HL-60 (cell line): ENCODE measurements at regions not wholly inside any gene's neighbourhood (a gene's known extent, or its start where the extent isn't known, plus 50 kb on each side); places are given as distances from the start of the nearest gene placed in this dataset.

Source experiments
- DNase-seq, 2 experiments: peaks; one replicate each; pipeline ENCODE4 v3.0.0-alpha.2; 2010 to 2020; ENCODE audit warnings: low read depth in 1 of 2, low spot score in 1 of 2
- H3K27ac ChIP-seq: fragments of 250-450 bp; sonication (Bioruptor Pico); replicated peaks from 2 replicates; pipeline ENCODE4 v1.5.1; 2020; ENCODE audit warnings: mild to moderate bottlenecking, moderate library complexity
- H3K27me3 ChIP-seq: fragments of 250-450 bp; sonication (Bioruptor Pico); 2 replicates; pipeline ENCODE4 v1.5.1; 2021; ENCODE audit warnings: mild to moderate bottlenecking, moderate library complexity; ENCODE audit not compliant: insufficient read depth, poor library complexity, severe bottlenecking
- H3K4me3 ChIP-seq: replicated peaks from 2 replicates; pipeline ENCODE4 v1.5.1; 2011; ENCODE audit warnings: mild to moderate bottlenecking, control low read depth, low read length; ENCODE audit not compliant: insufficient read depth
- GABPA ChIP-seq: IDR thresholded peaks from 2 replicates; pipeline ENCODE4 v1.6.1; 2012; ENCODE audit warnings: low read depth
- POLR2AphosphoS5 ChIP-seq: IDR thresholded peaks from 2 replicates; pipeline ENCODE4 v1.6.1; 2012; ENCODE audit warnings: low read depth
- SPI1 ChIP-seq: IDR thresholded peaks from 2 replicates; pipeline ENCODE4 v1.6.1; 2012; ENCODE audit warnings: low read depth, mild to moderate bottlenecking, borderline replicate concordance
- TF ChIP-seq, protein P1 (sequence below): IDR thresholded peaks from one replicate; pipeline ENCODE4 v1.5.1; 2011; ENCODE audit warnings: low read length, control low read depth, inconsistent platforms; ENCODE audit not compliant: insufficient read depth
- TF ChIP-seq, protein P2 (sequence below): IDR thresholded peaks from 2 replicates; pipeline ENCODE4 v1.6.1; 2012; ENCODE audit warnings: low read depth; ENCODE audit not compliant: insufficient replicate concordance

DNA sequence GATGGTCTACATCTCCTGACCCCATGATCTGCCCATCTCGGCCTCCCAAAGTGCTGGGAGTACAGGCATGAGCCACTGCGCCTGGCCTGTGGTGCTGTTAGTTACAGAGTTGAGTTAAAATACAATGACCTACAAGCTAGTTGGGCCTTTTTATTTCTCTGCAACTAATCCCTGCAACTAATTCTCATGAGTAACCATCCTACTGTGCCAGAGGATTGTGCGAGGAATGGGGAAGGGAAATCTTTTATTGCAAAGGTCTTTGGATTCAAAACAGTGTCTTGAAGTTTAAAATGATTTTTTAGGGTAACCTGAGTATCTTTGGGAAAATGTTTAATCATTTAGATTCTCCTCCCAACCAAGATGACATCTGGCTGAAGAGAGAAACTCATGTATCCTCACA, 88.8 kb upstream of the RMDN2 start:
- no peak for DNase-seq
- TF ChIP-seq, protein P1, sequence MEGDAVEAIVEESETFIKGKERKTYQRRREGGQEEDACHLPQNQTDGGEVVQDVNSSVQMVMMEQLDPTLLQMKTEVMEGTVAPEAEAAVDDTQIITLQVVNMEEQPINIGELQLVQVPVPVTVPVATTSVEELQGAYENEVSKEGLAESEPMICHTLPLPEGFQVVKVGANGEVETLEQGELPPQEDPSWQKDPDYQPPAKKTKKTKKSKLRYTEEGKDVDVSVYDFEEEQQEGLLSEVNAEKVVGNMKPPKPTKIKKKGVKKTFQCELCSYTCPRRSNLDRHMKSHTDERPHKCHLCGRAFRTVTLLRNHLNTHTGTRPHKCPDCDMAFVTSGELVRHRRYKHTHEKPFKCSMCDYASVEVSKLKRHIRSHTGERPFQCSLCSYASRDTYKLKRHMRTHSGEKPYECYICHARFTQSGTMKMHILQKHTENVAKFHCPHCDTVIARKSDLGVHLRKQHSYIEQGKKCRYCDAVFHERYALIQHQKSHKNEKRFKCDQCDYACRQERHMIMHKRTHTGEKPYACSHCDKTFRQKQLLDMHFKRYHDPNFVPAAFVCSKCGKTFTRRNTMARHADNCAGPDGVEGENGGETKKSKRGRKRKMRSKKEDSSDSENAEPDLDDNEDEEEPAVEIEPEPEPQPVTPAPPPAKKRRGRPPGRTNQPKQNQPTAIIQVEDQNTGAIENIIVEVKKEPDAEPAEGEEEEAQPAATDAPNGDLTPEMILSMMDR: no peak
- TF ChIP-seq GABPA (no peak), POLR2AphosphoS5 (no peak), SPI1 (no peak)
- TF ChIP-seq, protein P2, sequence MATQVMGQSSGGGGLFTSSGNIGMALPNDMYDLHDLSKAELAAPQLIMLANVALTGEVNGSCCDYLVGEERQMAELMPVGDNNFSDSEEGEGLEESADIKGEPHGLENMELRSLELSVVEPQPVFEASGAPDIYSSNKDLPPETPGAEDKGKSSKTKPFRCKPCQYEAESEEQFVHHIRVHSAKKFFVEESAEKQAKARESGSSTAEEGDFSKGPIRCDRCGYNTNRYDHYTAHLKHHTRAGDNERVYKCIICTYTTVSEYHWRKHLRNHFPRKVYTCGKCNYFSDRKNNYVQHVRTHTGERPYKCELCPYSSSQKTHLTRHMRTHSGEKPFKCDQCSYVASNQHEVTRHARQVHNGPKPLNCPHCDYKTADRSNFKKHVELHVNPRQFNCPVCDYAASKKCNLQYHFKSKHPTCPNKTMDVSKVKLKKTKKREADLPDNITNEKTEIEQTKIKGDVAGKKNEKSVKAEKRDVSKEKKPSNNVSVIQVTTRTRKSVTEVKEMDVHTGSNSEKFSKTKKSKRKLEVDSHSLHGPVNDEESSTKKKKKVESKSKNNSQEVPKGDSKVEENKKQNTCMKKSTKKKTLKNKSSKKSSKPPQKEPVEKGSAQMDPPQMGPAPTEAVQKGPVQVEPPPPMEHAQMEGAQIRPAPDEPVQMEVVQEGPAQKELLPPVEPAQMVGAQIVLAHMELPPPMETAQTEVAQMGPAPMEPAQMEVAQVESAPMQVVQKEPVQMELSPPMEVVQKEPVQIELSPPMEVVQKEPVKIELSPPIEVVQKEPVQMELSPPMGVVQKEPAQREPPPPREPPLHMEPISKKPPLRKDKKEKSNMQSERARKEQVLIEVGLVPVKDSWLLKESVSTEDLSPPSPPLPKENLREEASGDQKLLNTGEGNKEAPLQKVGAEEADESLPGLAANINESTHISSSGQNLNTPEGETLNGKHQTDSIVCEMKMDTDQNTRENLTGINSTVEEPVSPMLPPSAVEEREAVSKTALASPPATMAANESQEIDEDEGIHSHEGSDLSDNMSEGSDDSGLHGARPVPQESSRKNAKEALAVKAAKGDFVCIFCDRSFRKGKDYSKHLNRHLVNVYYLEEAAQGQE: no peak
- Histone ChIP-seq H3K27me3 (no peaks in the 10 kb centered on the region), H3K27ac (no peak overlapping the region), H3K4me3 (no peak overlapping the region)

DNA sequence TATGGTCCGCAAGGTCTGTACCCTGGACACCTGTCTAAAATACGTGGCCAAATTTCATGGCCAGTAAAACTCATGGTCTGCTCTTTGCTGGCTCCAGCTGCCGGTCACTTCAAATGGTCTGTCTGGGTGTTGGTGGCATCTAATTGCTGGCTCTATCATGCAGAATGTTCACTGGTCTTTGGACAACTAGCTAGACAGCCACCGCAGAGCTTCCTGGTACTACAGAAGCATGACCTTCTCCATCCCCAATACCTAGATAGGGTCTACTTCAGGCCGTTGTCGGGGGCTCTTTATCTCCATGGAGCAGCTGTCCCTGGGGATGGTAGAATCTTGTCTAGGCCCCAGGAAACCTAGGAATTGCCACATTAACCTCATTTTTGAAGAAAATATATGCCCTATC, 88.4 kb upstream of the RMDN2 start:
- H3K27ac ChIP-seq: no peak overlapping the region
- no peak for TF ChIP-seq SPI1
- TF ChIP-seq, protein P2: no peak
- no peak for TF ChIP-seq GABPA
- TF ChIP-seq POLR2AphosphoS5: no peak
- TF ChIP-seq, protein P1: no peak
- H3K4me3 ChIP-seq: no peak overlapping the region
- no peak for DNase-seq
- H3K27me3 ChIP-seq: no peaks in the 10 kb centered on the region

DNA sequence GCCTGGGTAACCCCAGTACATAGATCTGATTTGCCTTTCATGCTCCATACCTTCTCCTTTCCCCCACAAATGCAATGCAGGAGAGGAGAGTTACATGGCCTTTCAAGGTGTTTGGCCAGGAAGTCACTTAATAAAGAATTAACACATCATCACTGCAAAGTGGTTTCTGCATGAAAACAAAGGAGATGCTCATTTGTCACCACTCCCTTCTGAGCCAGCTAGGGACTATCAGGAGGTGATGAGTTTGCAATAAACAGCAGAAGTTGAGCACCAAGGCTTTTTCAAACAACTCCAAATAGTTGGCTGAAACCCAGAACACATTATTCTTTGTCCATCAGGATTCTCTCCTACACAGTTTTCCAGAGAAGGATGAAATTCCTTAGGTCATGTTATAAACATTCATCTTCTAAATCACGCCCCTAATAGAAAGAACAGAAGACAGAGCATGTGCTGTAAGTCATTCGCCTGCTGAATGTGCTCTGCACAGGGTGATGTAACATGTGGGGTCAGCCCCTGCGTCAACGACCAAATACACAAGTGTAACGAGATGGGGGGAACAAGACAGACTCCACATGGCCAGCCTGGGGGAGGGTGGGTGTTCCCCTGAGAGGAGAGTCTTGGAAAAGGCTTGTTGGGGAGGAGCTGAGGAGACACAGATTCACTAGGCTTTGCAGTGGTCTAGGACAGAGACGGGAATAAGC, 87.3 kb upstream of the RMDN2 start:
- H3K27me3 ChIP-seq: no peaks in the 10 kb centered on the region
- TF ChIP-seq, protein P1: no peak
- TF ChIP-seq GABPA: no peak
- TF ChIP-seq, protein P2: no peak
- no peak for TF ChIP-seq SPI1
- no peak for TF ChIP-seq POLR2AphosphoS5
- H3K4me3 ChIP-seq: no peak overlapping the region
- no peak overlapping the region for H3K27ac ChIP-seq
- DNase-seq: no peak
